ENCODE measurements at regions not wholly inside any gene's neighbourhood (a gene's known extent, or its start where the extent isn't known, plus 50 kb on each side); places are given as distances from the start of the nearest gene placed in this dataset.
A peak's percentile ranks its signal among the peaks of the same experiment; 100 is the strongest.
"Not testable (repeated sequence)": the region's sequence is repeated elsewhere in the genome, so short reads cannot be mapped to it uniquely, and the experiment has no call there.

GRCh38 chr13:87234981-87235380 is 436.2 kb upstream of the SLITRK5 start:
- Histone ChIP-seq H3K27me3 (replicated peaks; ENCODE audit: insufficient read depth) (peaks cover 4% of the 10 kb centered on the region; the same call in 1 of the 2 replicates), H3K9me3 (ENCODE audit: low read depth) (no peaks in the 10 kb centered on the region), H3K9ac (no peak overlapping the region), H3K4me1 (ENCODE audit: insufficient read depth) (no peaks in the 10 kb centered on the region), H3K9me2 (ENCODE audit: insufficient read depth) (no peaks in the 10 kb centered on the region), H3F3A (ENCODE audit: insufficient read depth) (no peaks in the 10 kb centered on the region), H3K4me3 (no peak overlapping the region), H3K79me2 (ENCODE audit: insufficient read depth) (no peaks in the 10 kb centered on the region), H2AFZ (no peak overlapping the region), H4K20me1 (ENCODE audit: insufficient read depth) (no peaks in the 10 kb centered on the region), H3K27ac (no peak overlapping the region), H3K4me2 (ENCODE audit: unreplicated experiment) (no peak overlapping the region), H3K36me3 (ENCODE audit: low read depth) (no peaks in the 10 kb centered on the region)
- 34 to 41% methylated on average over 2 of the region's 2 CpGs for WGBS, 2 experiments (ENCODE audit: low coverage in 1 of 2, low lambda C conversion rate in 2 of 2, missing lambda C conversion rate in 2 of 2)
- no peak for TF ChIP-seq EZH2phosphoT487 (IDR thresholded peaks at IDR 0.05; ENCODE audit: insufficient read depth, low read depth)
- TF ChIP-seq EZH2 (IDR thresholded peaks at IDR 0.05; ENCODE audit: insufficient read depth, poor library complexity, severe bottlenecking) = no peak
- peak; percentile 6 for DNase-seq
- in situ Hi-C loops (cut with MboI) = no loop called here

- H3K27ac ChIP-seq = no peak overlapping the region
- H3K4me2 ChIP-seq (ENCODE audit: unreplicated experiment) = no peak overlapping the region
- no peaks in the 10 kb centered on the region for H4K20me1 ChIP-seq (ENCODE audit: insufficient read depth)
- H2AFZ ChIP-seq = no peak overlapping the region
- H3K79me2 ChIP-seq (ENCODE audit: insufficient read depth) = no peaks in the 10 kb centered on the region
- no peak for TF ChIP-seq EZH2 (IDR thresholded peaks at IDR 0.05; ENCODE audit: insufficient read depth, poor library complexity, severe bottlenecking)
- no peak for TF ChIP-seq EZH2phosphoT487 (IDR thresholded peaks at IDR 0.05; ENCODE audit: insufficient read depth, low read depth)
- H3K9ac ChIP-seq = no peak overlapping the region
- no peaks in the 10 kb centered on the region for H3K9me2 ChIP-seq (ENCODE audit: insufficient read depth)
- no peaks in the 10 kb centered on the region for H3K9me3 ChIP-seq (ENCODE audit: low read depth)
- no peaks in the 10 kb centered on the region for H3K36me3 ChIP-seq (ENCODE audit: low read depth)
- in situ Hi-C loops (cut with MboI) = no loop called here
- no peaks in the 10 kb centered on the region for H3F3A ChIP-seq (ENCODE audit: insufficient read depth)
- peak; percentile 31 for DNase-seq
- no peak overlapping the region for H3K4me3 ChIP-seq
- H3K27me3 ChIP-seq (replicated peaks; ENCODE audit: insufficient read depth) = peaks cover 4% of the 10 kb centered on the region; the same call in 1 of the 2 replicates
- H3K4me1 ChIP-seq (ENCODE audit: insufficient read depth) = no peaks in the 10 kb centered on the region
Measured at GRCh38 chr13:87235621-87236020, 435.6 kb upstream of the SLITRK5 start.

GRCh38 chr13:87244256-87244890 is 426.8 kb upstream of the SLITRK5 start:
- Histone ChIP-seq H3K9me3 (ENCODE audit: low read depth) (no peaks in the 10 kb centered on the region), H3K36me3 (ENCODE audit: low read depth) (no peaks in the 10 kb centered on the region), H3K4me2 (ENCODE audit: unreplicated experiment) (no peak overlapping the region), H4K20me1 (ENCODE audit: insufficient read depth) (no peaks in the 10 kb centered on the region), H3K9me2 (ENCODE audit: insufficient read depth) (no peaks in the 10 kb centered on the region), H3K79me2 (ENCODE audit: insufficient read depth) (no peaks in the 10 kb centered on the region), H3F3A (ENCODE audit: insufficient read depth) (no peaks in the 10 kb centered on the region), H3K27me3 (replicated peaks; ENCODE audit: insufficient read depth) (no peaks in the 10 kb centered on the region), H3K27ac (no peak overlapping the region), H3K4me3 (no peak overlapping the region), H2AFZ (peak overlapping the region; percentile 66), H3K9ac (no peak overlapping the region), H3K4me1 (ENCODE audit: insufficient read depth) (no peaks in the 10 kb centered on the region)
- in situ Hi-C loops (cut with MboI) = no loop called here
- DNase-seq = no peak
- TF ChIP-seq EZH2 (IDR thresholded peaks at IDR 0.05; ENCODE audit: insufficient read depth, poor library complexity, severe bottlenecking) (no peak), EZH2phosphoT487 (IDR thresholded peaks at IDR 0.05; ENCODE audit: insufficient read depth, low read depth) (no peak)
- whole genome bisulfite sequencing, 2 experiments (ENCODE audit: low coverage in 1 of 2, low lambda C conversion rate in 2 of 2, missing lambda C conversion rate in 2 of 2) = 62 to 68% methylated on average over 3 of the region's 3 CpGs

GRCh38 chr13:87249847-87250246 is 421.3 kb upstream of the SLITRK5 start:
- H3K9me3 ChIP-seq (ENCODE audit: low read depth); H3K4me2 ChIP-seq (ENCODE audit: unreplicated experiment); H3K27me3 ChIP-seq (replicated peaks; ENCODE audit: insufficient read depth); H3K27ac ChIP-seq; H3K4me3 ChIP-seq; in situ Hi-C loops (cut with MboI); H3K36me3 ChIP-seq (ENCODE audit: low read depth); H4K20me1 ChIP-seq (ENCODE audit: insufficient read depth); H3K9ac ChIP-seq; H3K79me2 ChIP-seq (ENCODE audit: insufficient read depth); DNase-seq; H3K4me1 ChIP-seq (ENCODE audit: insufficient read depth); H3K9me2 ChIP-seq (ENCODE audit: insufficient read depth); H3F3A ChIP-seq (ENCODE audit: insufficient read depth); H2AFZ ChIP-seq: not testable (repeated sequence)
- 55 to 60% methylated on average over 8 of the region's 8 CpGs for WGBS, 2 experiments (ENCODE audit: low coverage in 1 of 2, low lambda C conversion rate in 2 of 2, missing lambda C conversion rate in 2 of 2)

GRCh38 chr13:87255394-87255793 is 415.8 kb upstream of the SLITRK5 start:
- no peaks in the 10 kb centered on the region for H3K79me2 ChIP-seq (ENCODE audit: insufficient read depth)
- H2AFZ ChIP-seq = no peak overlapping the region
- no peak overlapping the region for H3K4me3 ChIP-seq
- 67 to 69% methylated on average over 5 of the region's 5 CpGs for WGBS, 2 experiments (ENCODE audit: low coverage in 1 of 2, low lambda C conversion rate in 2 of 2, missing lambda C conversion rate in 2 of 2)
- H3K36me3 ChIP-seq (ENCODE audit: low read depth) = no peaks in the 10 kb centered on the region
- no peaks in the 10 kb centered on the region for H3K9me2 ChIP-seq (ENCODE audit: insufficient read depth)
- in situ Hi-C loops (cut with MboI) = no loop called here
- no peaks in the 10 kb centered on the region for H4K20me1 ChIP-seq (ENCODE audit: insufficient read depth)
- no peaks in the 10 kb centered on the region for H3K27me3 ChIP-seq (replicated peaks; ENCODE audit: insufficient read depth)
- H3K9me3 ChIP-seq (ENCODE audit: low read depth) = no peaks in the 10 kb centered on the region
- no peaks in the 10 kb centered on the region for H3F3A ChIP-seq (ENCODE audit: insufficient read depth)
- H3K9ac ChIP-seq = no peak overlapping the region
- no peak overlapping the region for H3K27ac ChIP-seq
- TF ChIP-seq EZH2 (IDR thresholded peaks at IDR 0.05; ENCODE audit: insufficient read depth, poor library complexity, severe bottlenecking) (no peak), EZH2phosphoT487 (IDR thresholded peaks at IDR 0.05; ENCODE audit: insufficient read depth, low read depth) (no peak)
- H3K4me1 ChIP-seq (ENCODE audit: insufficient read depth) = no peaks in the 10 kb centered on the region
- no peak overlapping the region for H3K4me2 ChIP-seq (ENCODE audit: unreplicated experiment)
- DNase-seq = no peak

Measured in GM23248 (cell line).